ENCODE measurements at regions not wholly inside any gene's neighbourhood (a gene's known extent, or its start where the extent isn't known, plus 50 kb on each side); places are given as distances from the start of the nearest gene placed in this dataset.

GRCh38 chr6:119895626-119896025 lies 546.1 kb upstream of the MAN1A1 start:
- Histone ChIP-seq H3K27me3 (ENCODE audit: control insufficient read depth, extremely low read depth, insufficient read depth, low read length) (no peaks in the 10 kb centered on the region), H3K9me1 (ENCODE audit: control insufficient read depth, extremely low read depth, insufficient read depth, low read length) (no peaks in the 10 kb centered on the region), H3K4me2 (ENCODE audit: control insufficient read depth, extremely low read depth, insufficient read depth, low read depth, low read length) (no peak overlapping the region), H3K4me1 (ENCODE audit: control insufficient read depth, extremely low read depth, insufficient read depth, low read length) (no peaks in the 10 kb centered on the region), H3K9me3 (ENCODE audit: control insufficient read depth, low read depth, low read length) (no peaks in the 10 kb centered on the region), H3K27ac (ENCODE audit: control insufficient read depth, insufficient read depth, low read length) (no peak overlapping the region), H3K4me3 (ENCODE audit: control insufficient read depth in 2 of 3, extremely low read depth in 1 of 3, insufficient read depth in 2 of 3, low read depth in 1 of 3, low read length in 3 of 3) (no peak overlapping the region), H4K20me1 (ENCODE audit: control insufficient read depth, extremely low read depth, insufficient read depth, low read length) (no peaks in the 10 kb centered on the region), H3K79me2 (ENCODE audit: control insufficient read depth, insufficient read depth, low read length) (no peaks in the 10 kb centered on the region), H3K9ac (ENCODE audit: control insufficient read depth, extremely low read depth, insufficient read depth, low read length) (no peak overlapping the region), H3K36me3 (ENCODE audit: control insufficient read depth in 2 of 2, extremely low read depth in 1 of 2, insufficient read depth in 2 of 2, low read length in 2 of 2) (no peaks in the 10 kb centered on the region), H2AFZ (ENCODE audit: control insufficient read depth, low read length) (no peak overlapping the region)
- DNase-seq (ENCODE audit: low read depth, low spot score) (no peak), FAIRE-seq (peak; percentile 62)
- dilution Hi-C loops (cut with MboI; ENCODE audit: extremely low pct_ligation_motif_present, low sequenced_read_pairs): no loop called here
- TF ChIP-seq, protein P1, sequence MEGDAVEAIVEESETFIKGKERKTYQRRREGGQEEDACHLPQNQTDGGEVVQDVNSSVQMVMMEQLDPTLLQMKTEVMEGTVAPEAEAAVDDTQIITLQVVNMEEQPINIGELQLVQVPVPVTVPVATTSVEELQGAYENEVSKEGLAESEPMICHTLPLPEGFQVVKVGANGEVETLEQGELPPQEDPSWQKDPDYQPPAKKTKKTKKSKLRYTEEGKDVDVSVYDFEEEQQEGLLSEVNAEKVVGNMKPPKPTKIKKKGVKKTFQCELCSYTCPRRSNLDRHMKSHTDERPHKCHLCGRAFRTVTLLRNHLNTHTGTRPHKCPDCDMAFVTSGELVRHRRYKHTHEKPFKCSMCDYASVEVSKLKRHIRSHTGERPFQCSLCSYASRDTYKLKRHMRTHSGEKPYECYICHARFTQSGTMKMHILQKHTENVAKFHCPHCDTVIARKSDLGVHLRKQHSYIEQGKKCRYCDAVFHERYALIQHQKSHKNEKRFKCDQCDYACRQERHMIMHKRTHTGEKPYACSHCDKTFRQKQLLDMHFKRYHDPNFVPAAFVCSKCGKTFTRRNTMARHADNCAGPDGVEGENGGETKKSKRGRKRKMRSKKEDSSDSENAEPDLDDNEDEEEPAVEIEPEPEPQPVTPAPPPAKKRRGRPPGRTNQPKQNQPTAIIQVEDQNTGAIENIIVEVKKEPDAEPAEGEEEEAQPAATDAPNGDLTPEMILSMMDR (optimal IDR thresholded peaks at IDR 0.05 in 1 of 3, IDR thresholded peaks at IDR 0.05 in 1 of 3, conservative IDR thresholded peaks at IDR 0.05 in 1 of 3; ENCODE audit: extremely low read depth in 1 of 3, insufficient read depth in 2 of 3, low read length in 3 of 3): no peak
- no peak for TF ChIP-seq EZH2 (IDR thresholded peaks at IDR 0.05; ENCODE audit: low read length)

GRCh38 chr6:119894811-119895210 lies 545.2 kb upstream of the MAN1A1 start:
- Histone ChIP-seq H3K27ac (ENCODE audit: control insufficient read depth, insufficient read depth, low read length) (no peak overlapping the region), H3K9me3 (ENCODE audit: control insufficient read depth, low read depth, low read length) (no peaks in the 10 kb centered on the region), H3K4me3 (ENCODE audit: control insufficient read depth in 2 of 3, extremely low read depth in 1 of 3, insufficient read depth in 2 of 3, low read depth in 1 of 3, low read length in 3 of 3) (no peak overlapping the region), H3K9ac (ENCODE audit: control insufficient read depth, extremely low read depth, insufficient read depth, low read length) (no peak overlapping the region), H2AFZ (ENCODE audit: control insufficient read depth, low read length) (no peak overlapping the region), H4K20me1 (ENCODE audit: control insufficient read depth, extremely low read depth, insufficient read depth, low read length) (no peaks in the 10 kb centered on the region), H3K4me2 (ENCODE audit: control insufficient read depth, extremely low read depth, insufficient read depth, low read depth, low read length) (no peak overlapping the region), H3K36me3 (ENCODE audit: control insufficient read depth in 2 of 2, extremely low read depth in 1 of 2, insufficient read depth in 2 of 2, low read length in 2 of 2) (no peaks in the 10 kb centered on the region), H3K79me2 (ENCODE audit: control insufficient read depth, insufficient read depth, low read length) (no peaks in the 10 kb centered on the region), H3K27me3 (ENCODE audit: control insufficient read depth, extremely low read depth, insufficient read depth, low read length) (no peaks in the 10 kb centered on the region), H3K9me1 (ENCODE audit: control insufficient read depth, extremely low read depth, insufficient read depth, low read length) (no peaks in the 10 kb centered on the region), H3K4me1 (ENCODE audit: control insufficient read depth, extremely low read depth, insufficient read depth, low read length) (no peaks in the 10 kb centered on the region)
- TF ChIP-seq, protein P1 (optimal IDR thresholded peaks at IDR 0.05 in 1 of 3, IDR thresholded peaks at IDR 0.05 in 1 of 3, conservative IDR thresholded peaks at IDR 0.05 in 1 of 3; ENCODE audit: extremely low read depth in 1 of 3, insufficient read depth in 2 of 3, low read length in 3 of 3): no peak
- TF ChIP-seq EZH2 (IDR thresholded peaks at IDR 0.05; ENCODE audit: low read length): no peak
- dilution Hi-C loops (cut with MboI; ENCODE audit: extremely low pct_ligation_motif_present, low sequenced_read_pairs): no loop called here
- no peak for DNase-seq (ENCODE audit: low read depth, low spot score)
- FAIRE-seq: no peak

Measured in keratinocyte (primary cell).